ENCODE measurements at regions not wholly inside any gene's neighbourhood (a gene's known extent, or its start where the extent isn't known, plus 50 kb on each side); places are given as distances from the start of the nearest gene placed in this dataset.

DNA sequence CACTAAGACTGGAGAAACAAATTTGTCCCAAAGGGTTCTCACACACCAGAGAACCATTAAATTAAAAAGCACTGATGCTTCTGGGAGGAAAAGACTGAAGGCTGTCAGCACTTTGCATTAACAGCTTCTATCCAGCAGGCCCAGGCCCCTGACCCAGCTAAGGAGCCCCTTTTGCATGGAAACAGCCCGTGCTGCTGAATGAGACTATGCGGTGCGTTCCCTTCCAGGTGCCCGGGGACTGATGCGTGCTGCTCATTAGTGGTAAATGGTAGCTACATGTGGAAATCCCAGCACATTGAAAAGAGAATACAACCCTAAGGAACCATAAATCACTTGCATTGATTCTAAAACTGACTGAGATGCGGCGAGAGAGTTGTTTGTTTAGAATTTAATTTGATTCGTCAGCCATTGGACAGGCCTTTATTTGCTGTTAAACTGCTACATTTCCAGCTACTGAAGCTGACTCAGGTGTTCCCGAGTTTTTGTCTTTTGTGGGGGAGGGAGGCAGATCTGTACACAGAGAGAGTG is 351.0 kb upstream of the SLC24A2 start:
- Histone ChIP-seq H4K20me1 (ENCODE audit: insufficient read depth, low read length) (no peaks in the 10 kb centered on the region), H3K36me3 (ENCODE audit: insufficient read depth, low read length) (no peaks in the 10 kb centered on the region), H3K27me3 (ENCODE audit: insufficient read depth, low read length) (no peaks in the 10 kb centered on the region), H2AFZ (ENCODE audit: low read length) (no peak overlapping the region), H3K9me3 (ENCODE audit: low read depth, low read length) (no peaks in the 10 kb centered on the region), H3K79me2 (ENCODE audit: insufficient read depth, low read length) (no peaks in the 10 kb centered on the region), H3K27ac (ENCODE audit: low read depth, low read length) (no peak overlapping the region), H3K4me3 (ENCODE audit: insufficient read depth, low read length) (no peak overlapping the region), H3K4me1 (ENCODE audit: insufficient read depth, low read length) (peaks cover 3% of the 10 kb centered on the region), H3K4me2 (ENCODE audit: insufficient read depth, low read length) (no peak overlapping the region)
- TF ChIP-seq, protein P1, sequence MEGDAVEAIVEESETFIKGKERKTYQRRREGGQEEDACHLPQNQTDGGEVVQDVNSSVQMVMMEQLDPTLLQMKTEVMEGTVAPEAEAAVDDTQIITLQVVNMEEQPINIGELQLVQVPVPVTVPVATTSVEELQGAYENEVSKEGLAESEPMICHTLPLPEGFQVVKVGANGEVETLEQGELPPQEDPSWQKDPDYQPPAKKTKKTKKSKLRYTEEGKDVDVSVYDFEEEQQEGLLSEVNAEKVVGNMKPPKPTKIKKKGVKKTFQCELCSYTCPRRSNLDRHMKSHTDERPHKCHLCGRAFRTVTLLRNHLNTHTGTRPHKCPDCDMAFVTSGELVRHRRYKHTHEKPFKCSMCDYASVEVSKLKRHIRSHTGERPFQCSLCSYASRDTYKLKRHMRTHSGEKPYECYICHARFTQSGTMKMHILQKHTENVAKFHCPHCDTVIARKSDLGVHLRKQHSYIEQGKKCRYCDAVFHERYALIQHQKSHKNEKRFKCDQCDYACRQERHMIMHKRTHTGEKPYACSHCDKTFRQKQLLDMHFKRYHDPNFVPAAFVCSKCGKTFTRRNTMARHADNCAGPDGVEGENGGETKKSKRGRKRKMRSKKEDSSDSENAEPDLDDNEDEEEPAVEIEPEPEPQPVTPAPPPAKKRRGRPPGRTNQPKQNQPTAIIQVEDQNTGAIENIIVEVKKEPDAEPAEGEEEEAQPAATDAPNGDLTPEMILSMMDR (IDR thresholded peaks at IDR 0.05; ENCODE audit: extremely low read depth, low read depth, low read length): no peak
- DNase-seq (ENCODE audit: insufficient read length, low spot score, missing footprints): no peak

DNA sequence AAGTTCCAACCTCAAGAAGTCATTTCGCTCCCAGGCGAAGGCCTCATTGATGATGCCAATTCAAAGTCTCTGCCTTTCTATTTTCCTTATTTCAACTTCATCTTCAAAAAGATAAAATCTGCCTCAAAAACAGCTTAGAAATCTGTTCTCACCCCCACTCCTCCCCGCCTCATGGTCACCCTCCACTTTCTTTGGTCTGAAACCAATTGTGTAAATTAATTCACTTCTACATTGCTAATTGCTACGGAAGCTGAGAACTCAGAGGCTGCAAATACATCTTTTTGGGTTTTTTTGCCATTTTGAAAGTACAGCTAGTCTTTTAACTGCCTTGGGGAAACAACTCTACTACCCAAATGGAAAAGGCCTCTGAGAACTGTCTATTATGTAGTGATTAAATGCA is 350.0 kb upstream of the SLC24A2 start:
- no peak for DNase-seq (ENCODE audit: insufficient read length, low spot score, missing footprints)
- H2AFZ ChIP-seq (ENCODE audit: low read length): no peak overlapping the region

DNA sequence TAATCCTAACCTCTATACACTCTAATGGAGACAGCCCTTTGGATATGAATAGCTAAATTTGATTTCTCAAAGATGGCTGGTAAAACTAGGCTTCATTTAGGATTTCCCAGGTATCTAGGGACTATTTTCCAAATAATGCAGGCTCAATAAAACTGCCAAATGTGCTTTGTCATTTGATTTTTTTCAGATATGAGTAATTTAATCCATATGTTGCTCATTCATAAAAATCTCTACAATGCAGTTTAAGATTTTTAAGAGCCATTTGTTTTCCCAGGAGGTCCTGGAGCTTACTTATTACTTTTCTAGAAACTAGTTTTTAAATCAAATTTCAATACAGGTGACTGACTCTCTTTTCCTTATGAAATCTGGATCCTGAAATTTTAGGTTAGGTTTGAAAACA is 349.3 kb upstream of the SLC24A2 start:
- no peaks in the 10 kb centered on the region for H3K36me3 ChIP-seq (ENCODE audit: insufficient read depth, low read length)
- DNase-seq (ENCODE audit: insufficient read length, low spot score, missing footprints): no peak
- H2AFZ ChIP-seq (ENCODE audit: low read length): no peak overlapping the region
- TF ChIP-seq, protein P1 (IDR thresholded peaks at IDR 0.05; ENCODE audit: extremely low read depth, low read depth, low read length): no peak
- no peaks in the 10 kb centered on the region for H3K27me3 ChIP-seq (ENCODE audit: insufficient read depth, low read length)
- no peak overlapping the region for H3K4me3 ChIP-seq (ENCODE audit: insufficient read depth, low read length)
- no peak overlapping the region for H3K27ac ChIP-seq (ENCODE audit: low read depth, low read length)
- H3K4me1 ChIP-seq (ENCODE audit: insufficient read depth, low read length): no peaks in the 10 kb centered on the region
- no peak overlapping the region for H3K4me2 ChIP-seq (ENCODE audit: insufficient read depth, low read length)
- H4K20me1 ChIP-seq (ENCODE audit: insufficient read depth, low read length): no peaks in the 10 kb centered on the region
- H3K79me2 ChIP-seq (ENCODE audit: insufficient read depth, low read length): no peaks in the 10 kb centered on the region
- H3K9me3 ChIP-seq (ENCODE audit: low read depth, low read length): no peaks in the 10 kb centered on the region

More for the DNA sequence above, 350.0 kb upstream of the SLC24A2 start:
- H3K36me3 ChIP-seq (ENCODE audit: insufficient read depth, low read length): no peaks in the 10 kb centered on the region
- H3K27me3 ChIP-seq (ENCODE audit: insufficient read depth, low read length): no peaks in the 10 kb centered on the region
- H3K9me3 ChIP-seq (ENCODE audit: low read depth, low read length): no peaks in the 10 kb centered on the region
- no peaks in the 10 kb centered on the region for H3K79me2 ChIP-seq (ENCODE audit: insufficient read depth, low read length)
- H3K4me2 ChIP-seq (ENCODE audit: insufficient read depth, low read length): no peak overlapping the region
- no peaks in the 10 kb centered on the region for H3K4me1 ChIP-seq (ENCODE audit: insufficient read depth, low read length)
- H3K4me3 ChIP-seq (ENCODE audit: insufficient read depth, low read length): no peak overlapping the region
- H3K27ac ChIP-seq (ENCODE audit: low read depth, low read length): no peak overlapping the region
- TF ChIP-seq, protein P1 (IDR thresholded peaks at IDR 0.05; ENCODE audit: extremely low read depth, low read depth, low read length): no peak
- no peaks in the 10 kb centered on the region for H4K20me1 ChIP-seq (ENCODE audit: insufficient read depth, low read length)

DNA sequence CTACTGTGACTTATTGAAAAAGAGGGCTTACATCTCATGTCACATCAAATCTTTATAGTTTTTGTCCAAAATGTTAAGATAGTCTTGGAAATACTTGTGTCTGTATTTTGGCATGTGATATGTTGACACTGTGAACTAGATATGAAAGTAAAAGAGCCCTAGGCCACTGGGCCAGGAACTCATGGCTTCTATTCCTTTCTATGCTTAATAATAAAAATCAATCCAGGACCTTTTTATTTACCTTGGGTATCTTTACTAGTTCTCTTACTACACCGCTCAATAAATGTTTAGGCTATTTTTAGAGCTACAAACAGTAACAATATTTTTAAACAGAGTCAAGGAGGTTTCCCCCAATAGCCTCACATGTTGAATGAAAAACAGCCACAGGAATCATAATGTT is 348.6 kb upstream of the SLC24A2 start:
- H3K36me3 ChIP-seq (ENCODE audit: insufficient read depth, low read length): no peaks in the 10 kb centered on the region
- DNase-seq (ENCODE audit: insufficient read length, low spot score, missing footprints): no peak
- H3K27me3 ChIP-seq (ENCODE audit: insufficient read depth, low read length): no peaks in the 10 kb centered on the region
- no peaks in the 10 kb centered on the region for H3K79me2 ChIP-seq (ENCODE audit: insufficient read depth, low read length)
- H3K4me2 ChIP-seq (ENCODE audit: insufficient read depth, low read length): no peak overlapping the region
- no peaks in the 10 kb centered on the region for H3K4me1 ChIP-seq (ENCODE audit: insufficient read depth, low read length)
- H3K27ac ChIP-seq (ENCODE audit: low read depth, low read length): no peak overlapping the region
- no peak overlapping the region for H3K4me3 ChIP-seq (ENCODE audit: insufficient read depth, low read length)
- H3K9me3 ChIP-seq (ENCODE audit: low read depth, low read length): no peaks in the 10 kb centered on the region
- no peak overlapping the region for H2AFZ ChIP-seq (ENCODE audit: low read length)
- H4K20me1 ChIP-seq (ENCODE audit: insufficient read depth, low read length): no peaks in the 10 kb centered on the region
- TF ChIP-seq, protein P1 (IDR thresholded peaks at IDR 0.05; ENCODE audit: extremely low read depth, low read depth, low read length): no peak
